ENCODE measurements at regions not wholly inside any gene's neighbourhood (a gene's known extent, or its start where the extent isn't known, plus 50 kb on each side); places are given as distances from the start of the nearest gene placed in this dataset.

DNA sequence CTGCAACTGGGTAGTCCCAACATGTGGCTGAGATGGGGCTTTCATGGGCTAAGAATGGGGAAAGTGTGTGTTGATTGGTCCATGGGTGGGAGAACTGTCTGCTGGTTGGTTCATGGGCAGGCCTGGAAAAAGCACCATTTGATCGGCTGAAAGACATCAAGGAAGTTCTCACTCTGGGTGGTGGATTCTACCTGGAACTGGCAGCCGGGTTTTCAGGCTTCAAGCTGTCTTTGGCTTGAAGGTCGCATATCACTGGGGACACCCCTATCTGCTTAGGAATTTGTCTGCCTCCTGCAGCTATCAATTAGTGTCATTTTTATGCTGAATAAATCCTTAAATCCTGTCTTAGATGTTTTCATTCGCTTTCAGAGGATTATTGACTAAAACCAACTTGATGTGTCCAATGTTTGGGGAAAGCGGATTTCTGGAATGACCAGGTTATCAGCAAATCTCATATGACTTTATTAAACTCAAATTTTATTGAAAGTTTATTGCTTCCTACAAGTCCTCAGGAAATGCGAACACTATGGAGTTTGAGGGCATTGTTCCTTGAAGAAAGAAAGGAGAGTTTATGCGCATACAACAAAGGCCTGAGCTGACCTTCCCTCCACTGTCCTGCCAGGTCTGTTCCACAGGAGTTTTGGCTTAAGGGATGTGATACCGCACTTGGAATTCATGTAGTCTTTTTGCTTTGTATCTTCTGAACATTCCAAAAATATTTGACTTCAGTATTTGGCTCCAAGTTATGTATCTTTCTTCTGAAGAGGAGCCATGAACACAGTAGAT lies 451.1 kb downstream of the TUSC1 start:
- Mint-ChIP-seq H3K36me3 (ENCODE audit: low read depth) (no peaks in the 10 kb centered on the region), H3K27me3 (ENCODE audit: low read depth, poor library complexity) (peaks cover 2% of the 10 kb centered on the region), H3K9me3 (peaks cover 22% of the 10 kb centered on the region), H3K27ac (no peak overlapping the region), H3K4me1 (no peaks in the 10 kb centered on the region), H3K4me3 (no peak overlapping the region)
- TF ChIP-seq, protein P1, sequence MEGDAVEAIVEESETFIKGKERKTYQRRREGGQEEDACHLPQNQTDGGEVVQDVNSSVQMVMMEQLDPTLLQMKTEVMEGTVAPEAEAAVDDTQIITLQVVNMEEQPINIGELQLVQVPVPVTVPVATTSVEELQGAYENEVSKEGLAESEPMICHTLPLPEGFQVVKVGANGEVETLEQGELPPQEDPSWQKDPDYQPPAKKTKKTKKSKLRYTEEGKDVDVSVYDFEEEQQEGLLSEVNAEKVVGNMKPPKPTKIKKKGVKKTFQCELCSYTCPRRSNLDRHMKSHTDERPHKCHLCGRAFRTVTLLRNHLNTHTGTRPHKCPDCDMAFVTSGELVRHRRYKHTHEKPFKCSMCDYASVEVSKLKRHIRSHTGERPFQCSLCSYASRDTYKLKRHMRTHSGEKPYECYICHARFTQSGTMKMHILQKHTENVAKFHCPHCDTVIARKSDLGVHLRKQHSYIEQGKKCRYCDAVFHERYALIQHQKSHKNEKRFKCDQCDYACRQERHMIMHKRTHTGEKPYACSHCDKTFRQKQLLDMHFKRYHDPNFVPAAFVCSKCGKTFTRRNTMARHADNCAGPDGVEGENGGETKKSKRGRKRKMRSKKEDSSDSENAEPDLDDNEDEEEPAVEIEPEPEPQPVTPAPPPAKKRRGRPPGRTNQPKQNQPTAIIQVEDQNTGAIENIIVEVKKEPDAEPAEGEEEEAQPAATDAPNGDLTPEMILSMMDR (IDR thresholded peaks at IDR 0.05): no peak
- DNase-seq: no peak

DNA sequence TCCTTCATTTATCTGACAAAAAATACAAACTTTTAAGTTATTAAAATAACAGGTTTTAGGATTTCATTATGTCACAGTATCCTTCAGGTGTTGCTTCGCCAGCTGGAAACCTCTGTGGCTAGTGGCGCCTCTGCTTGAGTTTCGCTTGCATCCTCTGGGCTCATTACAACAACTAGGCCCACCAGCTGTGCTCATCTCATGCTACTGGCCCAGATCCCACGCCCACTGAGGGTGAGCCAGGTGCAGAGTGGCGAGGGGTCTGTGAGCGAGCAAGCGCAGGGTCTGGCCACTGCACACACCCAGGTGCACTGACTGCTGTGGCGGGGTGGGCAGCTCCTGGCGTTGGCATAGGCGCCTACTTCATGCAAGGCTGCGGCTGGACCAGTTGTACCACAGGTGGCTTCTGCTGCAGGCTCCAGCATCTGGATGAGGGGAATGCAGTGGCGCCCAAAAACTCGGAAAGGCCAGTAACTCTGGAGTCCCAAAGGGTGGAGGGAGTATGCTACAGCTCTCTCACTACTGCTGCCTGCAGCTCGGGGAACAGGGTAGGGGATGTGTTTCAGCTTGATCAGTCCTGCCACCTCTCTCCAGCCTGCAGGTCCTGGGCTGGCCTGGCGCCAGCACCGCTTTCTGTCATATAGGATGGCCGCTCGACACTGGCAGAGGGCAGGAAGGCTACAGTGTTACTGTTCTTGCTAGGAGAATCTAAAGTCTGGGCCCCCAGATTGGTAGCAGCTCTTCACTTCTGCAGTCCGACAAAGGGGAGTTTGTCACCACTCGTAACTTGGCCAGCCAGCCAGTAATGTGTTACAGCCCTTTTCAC lies 452.1 kb downstream of the TUSC1 start:
- TF ChIP-seq, protein P1 (IDR thresholded peaks at IDR 0.05): no peak
- Mint-ChIP-seq H3K27me3 (ENCODE audit: low read depth, poor library complexity) (peaks cover 2% of the 10 kb centered on the region), H3K27ac (no peak overlapping the region), H3K9me3 (peaks cover 22% of the 10 kb centered on the region), H3K4me3 (no peak overlapping the region), H3K4me1 (no peaks in the 10 kb centered on the region), H3K36me3 (ENCODE audit: low read depth) (no peaks in the 10 kb centered on the region)
- DNase-seq: no peak

DNA sequence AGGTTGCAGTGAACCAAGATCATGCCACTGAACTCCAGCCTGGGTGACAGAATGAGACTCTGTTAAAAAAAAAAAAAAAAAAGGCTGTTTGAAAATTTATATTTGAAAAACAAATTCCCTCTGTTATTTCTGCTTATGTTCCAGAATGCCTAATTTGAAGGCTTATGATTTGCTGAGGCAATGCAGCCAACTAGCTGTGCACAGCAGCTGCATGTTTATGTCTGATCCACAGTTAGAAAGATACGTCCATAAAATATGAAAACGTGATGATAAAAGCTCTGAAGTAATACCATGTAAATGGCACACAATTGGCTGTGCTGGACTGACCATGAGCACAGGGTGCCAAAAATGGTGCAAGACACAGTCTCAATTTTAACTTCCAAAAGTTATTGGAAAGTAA lies 453.2 kb downstream of the TUSC1 start:
- no peak overlapping the region for H3K4me3 Mint-ChIP-seq
- H3K36me3 Mint-ChIP-seq (ENCODE audit: low read depth): no peaks in the 10 kb centered on the region
- TF ChIP-seq, protein P1 (IDR thresholded peaks at IDR 0.05): no peak
- no peak overlapping the region for H3K27ac Mint-ChIP-seq
- H3K9me3 Mint-ChIP-seq: peaks cover 10% of the 10 kb centered on the region
- H3K4me1 Mint-ChIP-seq: no peaks in the 10 kb centered on the region
- DNase-seq: no peak
- peaks cover 2% of the 10 kb centered on the region for H3K27me3 Mint-ChIP-seq (ENCODE audit: low read depth, poor library complexity)

DNA sequence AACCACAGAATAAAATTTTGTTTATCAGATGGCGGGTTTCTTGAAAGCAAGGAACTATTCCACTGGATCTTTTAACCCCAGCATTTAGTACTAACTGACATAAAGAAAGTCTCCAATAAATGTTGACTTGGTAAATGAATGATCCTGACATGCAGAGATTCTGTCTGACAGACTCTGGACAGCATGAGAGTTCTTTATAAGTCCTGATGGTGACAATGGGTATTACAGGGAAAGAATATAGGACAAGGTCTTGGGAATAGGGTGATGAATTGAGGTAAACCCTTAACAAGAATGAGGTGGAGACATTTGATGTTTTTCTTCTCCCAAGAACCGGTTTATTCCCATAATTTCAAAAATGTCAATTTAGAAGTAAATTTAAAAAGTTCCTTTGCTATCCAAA lies 453.9 kb downstream of the TUSC1 start:
- peaks cover 2% of the 10 kb centered on the region for H3K27me3 Mint-ChIP-seq (ENCODE audit: low read depth, poor library complexity)

DNA sequence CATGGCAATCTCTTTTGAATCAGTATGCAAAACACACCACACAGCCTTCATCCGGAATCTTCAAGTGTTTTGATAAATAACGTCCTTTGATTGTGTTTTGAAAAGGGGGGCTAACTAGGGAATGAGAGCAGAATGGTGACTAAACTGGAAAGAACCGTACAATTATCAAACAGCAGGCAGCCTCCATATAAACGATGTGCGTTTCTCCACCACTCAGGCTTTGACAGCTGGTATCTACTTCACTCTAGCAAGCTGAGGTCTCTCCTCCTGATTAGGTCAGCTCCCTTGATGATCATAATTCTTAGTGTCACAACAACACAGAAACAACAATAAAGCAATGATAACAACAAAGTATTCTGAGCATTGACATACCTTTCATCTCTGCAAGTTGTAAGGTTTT lies 465.9 kb downstream of the TUSC1 start:
- no peaks in the 10 kb centered on the region for H3K27me3 Mint-ChIP-seq (ENCODE audit: low read depth, poor library complexity)
- no peak overlapping the region for H3K27ac Mint-ChIP-seq
- no peak overlapping the region for H3K4me3 Mint-ChIP-seq
- TF ChIP-seq, protein P1 (IDR thresholded peaks at IDR 0.05): no peak
- H3K9me3 Mint-ChIP-seq: no peaks in the 10 kb centered on the region
- no peaks in the 10 kb centered on the region for H3K36me3 Mint-ChIP-seq (ENCODE audit: low read depth)
- H3K4me1 Mint-ChIP-seq: peaks cover 6% of the 10 kb centered on the region
- no peak for DNase-seq

More for the DNA sequence above, 453.9 kb downstream of the TUSC1 start:
- H3K4me3 Mint-ChIP-seq: no peak overlapping the region
- TF ChIP-seq, protein P1 (IDR thresholded peaks at IDR 0.05): no peak
- H3K9me3 Mint-ChIP-seq: peaks cover 3% of the 10 kb centered on the region
- H3K27ac Mint-ChIP-seq: no peak overlapping the region
- no peaks in the 10 kb centered on the region for H3K36me3 Mint-ChIP-seq (ENCODE audit: low read depth)
- H3K4me1 Mint-ChIP-seq: no peaks in the 10 kb centered on the region
- no peak for DNase-seq

All from nephron progenitor cell (in vitro differentiated cells).